ENCODE measurements at regions not wholly inside any gene's neighbourhood (a gene's known extent, or its start where the extent isn't known, plus 50 kb on each side); places are given as distances from the start of the nearest gene placed in this dataset.

DNA sequence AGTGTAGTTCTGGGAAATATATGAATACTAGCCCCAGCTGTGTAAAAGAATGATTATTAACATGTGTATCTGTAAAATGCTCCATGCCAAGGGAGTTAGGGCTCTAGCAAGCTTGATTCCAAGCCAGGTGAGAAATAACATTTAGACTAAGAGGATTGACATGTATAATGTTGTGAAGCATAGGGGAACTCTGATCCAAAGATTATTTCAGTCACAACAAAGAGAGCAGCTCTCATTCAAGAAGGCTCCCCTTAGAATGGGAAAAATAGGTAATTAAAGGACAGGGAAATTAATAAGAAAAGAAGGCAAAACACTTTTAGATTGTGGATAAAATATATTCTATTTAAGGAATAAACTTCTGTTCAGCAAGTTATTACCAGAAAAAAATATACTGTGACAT is 347.3 kb upstream of the CDH7 start:
- DNase-seq: no peak

DNA sequence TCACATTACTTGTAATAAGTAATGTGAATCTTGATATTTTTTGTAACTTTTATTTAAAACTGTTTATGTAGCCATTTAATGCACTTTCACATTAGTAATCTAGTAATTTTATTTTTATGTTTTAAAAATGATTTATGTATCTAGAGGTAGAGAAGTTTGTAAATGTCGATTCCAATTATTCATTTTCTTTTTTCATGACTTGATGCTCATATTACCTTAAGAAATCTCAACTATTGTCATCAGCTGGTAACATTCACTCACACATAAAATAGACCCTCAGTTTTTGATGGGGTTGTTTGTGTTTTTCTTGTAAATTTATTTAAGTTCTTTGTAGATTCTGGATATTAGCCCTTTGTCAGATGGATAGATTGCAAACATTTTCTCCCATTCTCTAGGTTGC is 351.7 kb upstream of the CDH7 start:
- DNase-seq: no peak

- DNase-seq: no peak
Measured at GRCh38 chr18:65398347-65399075, 352.3 kb upstream of the CDH7 start.

DNA sequence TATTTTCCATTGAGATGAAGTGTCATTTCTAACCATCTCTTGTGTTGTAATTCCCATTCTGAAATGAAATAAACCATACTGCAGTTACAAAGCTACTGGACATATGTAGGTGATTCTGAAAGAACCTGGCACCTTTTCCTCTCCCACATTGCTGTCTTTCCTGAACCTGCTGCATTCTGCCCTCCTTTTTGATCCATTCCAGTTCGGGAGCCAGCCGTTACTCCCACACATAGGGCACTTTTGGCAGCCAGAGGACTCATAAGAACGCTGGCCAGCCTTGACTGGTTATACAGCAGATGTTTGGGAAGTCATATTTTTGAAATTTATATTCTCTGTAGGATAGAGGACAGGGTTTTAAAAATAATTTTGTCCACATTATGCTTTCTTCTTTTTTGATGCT is 369.8 kb upstream of the CDH7 start:
- no peak for DNase-seq

- no peak for DNase-seq
Measured at GRCh38 chr18:65380571-65380970, 370.2 kb upstream of the CDH7 start.

GRCh38 chr18:65372904-65373303 is 377.9 kb upstream of the CDH7 start:
- no peak for DNase-seq

GRCh38 chr18:65365245-65365980 is 385.4 kb upstream of the CDH7 start:
- DNase-seq: no peak

- no peak for DNase-seq
Measured at GRCh38 chr18:65363911-65364632, 386.7 kb upstream of the CDH7 start.

DNA sequence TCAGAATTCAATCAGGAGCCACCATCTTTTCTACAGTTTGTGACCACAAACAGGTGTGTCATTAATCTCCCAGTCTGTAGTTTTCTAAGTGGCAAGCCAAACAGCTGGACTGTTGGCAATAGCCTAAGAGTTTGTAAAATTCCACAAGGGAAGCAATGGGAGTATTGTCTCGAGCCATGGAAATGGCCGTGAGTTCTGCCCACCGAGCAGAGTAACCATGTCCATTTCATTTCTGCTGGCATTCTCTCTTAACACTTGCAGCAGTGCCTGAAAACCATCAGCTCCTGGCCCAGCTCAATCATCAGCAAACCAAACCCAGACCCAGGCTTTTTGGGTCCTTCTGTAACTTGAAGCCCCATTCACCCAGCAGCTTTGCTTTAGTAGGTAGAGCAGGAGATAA is 387.8 kb upstream of the CDH7 start:
- no peak for DNase-seq

GRCh38 chr18:65359479-65359878 is 391.3 kb upstream of the CDH7 start:
- no peak for DNase-seq

GRCh38 chr18:65358306-65358705 is 392.5 kb upstream of the CDH7 start:
- no peak for DNase-seq

- no peak for DNase-seq
Measured at GRCh38 chr18:65352186-65352585, 398.6 kb upstream of the CDH7 start.

DNA sequence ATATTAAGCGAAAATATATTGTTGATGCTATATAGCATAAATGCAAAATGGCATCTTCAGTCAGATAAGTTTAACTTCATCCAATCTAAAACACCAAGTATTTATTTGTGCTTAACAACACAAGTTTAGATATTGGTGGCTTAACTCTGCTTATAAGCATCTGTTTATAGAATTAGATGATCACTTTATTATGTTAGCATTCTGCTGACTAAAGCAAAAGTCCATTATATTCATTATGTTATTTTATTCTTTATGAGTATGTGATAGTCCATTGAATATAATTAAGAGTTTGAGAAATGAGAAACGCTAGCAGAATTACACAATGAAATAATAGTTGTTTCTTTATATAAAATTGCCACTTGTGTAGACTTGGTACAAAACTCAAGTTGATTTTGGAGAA is 401.2 kb upstream of the CDH7 start:
- no peak for DNase-seq

- DNase-seq: no peak
Measured at GRCh38 chr18:65347446-65347845, 403.4 kb upstream of the CDH7 start.

DNA sequence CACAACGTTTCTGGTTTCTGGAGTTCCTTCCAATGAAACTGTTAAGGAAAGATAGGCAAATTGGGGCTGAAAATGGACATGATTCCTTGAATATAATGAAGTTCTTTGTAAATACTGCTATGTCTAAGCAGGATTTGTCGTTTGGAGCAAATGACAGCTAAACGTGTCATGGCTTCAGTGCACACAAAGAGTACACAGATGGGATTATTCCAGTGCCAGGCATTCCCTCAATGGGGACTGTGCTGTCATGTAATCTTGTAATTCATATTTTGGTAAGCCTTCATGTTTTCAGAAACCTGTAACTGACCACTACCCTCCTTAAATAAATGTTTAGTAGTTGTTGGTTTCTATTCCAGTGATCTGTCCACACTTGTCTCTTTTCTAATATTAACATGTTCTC is 404.7 kb upstream of the CDH7 start:
- no peak for DNase-seq

GRCh38 chr18:65343571-65343970 is 407.2 kb upstream of the CDH7 start:
- no peak for DNase-seq

GRCh38 chr18:65336411-65336810 is 414.4 kb upstream of the CDH7 start:
- DNase-seq: no peak

DNA sequence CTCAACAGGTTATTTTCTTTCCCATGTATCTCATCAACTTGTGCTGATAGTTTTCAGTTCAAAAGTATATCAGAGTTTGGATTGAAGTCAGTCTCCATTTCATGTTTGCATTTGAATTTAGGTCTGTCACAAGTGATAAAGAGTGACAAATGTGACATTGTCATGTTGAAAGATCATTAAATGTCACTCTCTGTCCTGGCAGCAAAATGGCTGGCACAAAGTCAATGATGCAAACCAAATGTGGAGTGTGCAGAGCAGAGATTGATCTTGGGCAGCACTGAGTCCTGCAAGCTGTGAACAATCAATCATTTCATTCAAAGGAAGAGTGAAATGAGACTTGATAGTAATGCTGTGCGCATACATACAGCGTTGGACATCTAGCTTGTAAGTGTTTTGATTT is 421.8 kb upstream of the CDH7 start:
- no peak for DNase-seq

DNA sequence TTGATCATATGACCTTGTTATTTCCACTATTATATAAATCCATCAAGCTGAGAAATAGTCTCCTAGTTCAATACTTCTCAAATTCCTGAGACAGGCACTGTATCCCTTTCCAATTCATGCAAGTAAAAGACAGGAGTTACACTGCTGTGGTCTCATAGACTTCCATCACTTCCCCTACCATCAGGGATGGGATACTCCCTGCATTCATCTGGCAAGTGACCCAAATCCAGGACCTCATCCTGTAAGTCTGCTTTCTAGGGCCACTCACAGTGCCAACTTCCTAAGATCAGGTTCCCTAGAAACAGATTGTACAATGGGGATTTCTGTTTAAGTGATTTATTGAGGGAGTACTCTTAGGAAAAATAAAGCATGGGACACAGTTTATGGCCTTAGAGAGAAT is 424.0 kb upstream of the CDH7 start:
- no peak for DNase-seq

GRCh38 chr18:65322895-65323294 is 427.9 kb upstream of the CDH7 start:
- no peak for DNase-seq

GRCh38 chr18:65298422-65298821 is 452.4 kb upstream of the CDH7 start:
- DNase-seq: no peak

DNA sequence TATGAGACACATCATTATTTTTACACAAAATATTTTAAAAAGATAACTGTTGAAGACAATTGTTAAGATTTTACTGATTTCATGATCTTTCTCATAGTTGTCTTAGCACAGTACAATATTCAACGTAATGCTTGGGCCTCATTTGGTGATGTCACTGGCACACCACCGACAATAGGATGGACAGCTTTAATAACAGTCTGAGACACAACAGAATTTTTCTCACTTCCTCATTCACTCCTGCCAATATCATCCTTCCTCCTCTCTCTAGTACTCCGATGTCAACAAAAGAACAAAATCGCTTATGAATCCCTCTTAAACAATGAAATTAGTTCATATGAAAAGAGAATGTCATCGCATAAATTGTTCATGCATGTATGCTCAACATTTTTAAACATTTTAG is 461.9 kb upstream of the CDH7 start:
- DNase-seq: no peak

GRCh38 chr18:65287652-65288051 is 463.2 kb upstream of the CDH7 start:
- DNase-seq: no peak

DNA sequence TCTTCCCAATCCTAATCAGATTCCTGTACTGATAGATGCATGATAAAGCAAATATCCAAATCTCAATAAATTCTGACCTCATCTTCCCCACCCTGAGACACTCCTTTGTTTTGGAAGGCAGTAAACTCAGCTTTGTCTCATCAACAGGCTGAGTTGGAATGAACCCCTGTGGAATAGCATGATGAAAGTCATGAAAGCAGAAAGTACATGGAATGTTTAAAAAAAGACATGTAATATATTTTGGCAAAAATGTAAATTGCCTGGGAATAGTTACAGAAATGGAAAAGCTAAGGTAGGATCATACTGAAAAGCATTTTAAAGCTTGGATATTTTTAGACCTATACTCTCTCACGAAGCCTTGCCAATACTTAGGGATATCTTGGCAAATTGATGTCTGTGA is 468.7 kb upstream of the CDH7 start:
- no peak for DNase-seq

Measured in left hindlimb (tissue), 1 donor.